A549 (cell line): ENCODE measurements at regions not wholly inside any gene's neighbourhood (a gene's known extent, or its start where the extent isn't known, plus 50 kb on each side); places are given as distances from the start of the nearest gene placed in this dataset.

Source experiments
- BCL3 ChIP-seq: fragments of >200 bp; sonication (Bioruptor Twin); formaldehyde crosslinking; IDR thresholded peaks from 3 replicates; pipeline ENCODE4 v1.6.1; 2016
- CTCF ChIP-seq: fragments of >200 bp; sonication (Bioruptor Twin); formaldehyde crosslinking; IDR thresholded peaks from 3 replicates; pipeline ENCODE4 v1.5.1; 2016
- ELK1 ChIP-seq: fragments of 150-350 bp; IDR thresholded peaks from 2 replicates; pipeline ENCODE4 v1.6.1; 2014; ENCODE audit warnings: low read depth, mild to moderate bottlenecking, low read length
- EP300 ChIP-seq, 2 experiments: fragments of >200 bp; sonication (Bioruptor Twin); formaldehyde crosslinking; IDR thresholded peaks; 2 replicates in 1 of 2; 3 replicates in 1 of 2; pipeline ENCODE4 v1.6.1; 2016 to 2017
- HDAC2 ChIP-seq: fragments of 200-600 bp; sonication (generic); IDR thresholded peaks from 2 replicates; pipeline ENCODE4 v1.6.1; 2016
- KDM1A ChIP-seq: fragments of 200-600 bp; sonication (generic); IDR thresholded peaks from 2 replicates; pipeline ENCODE4 v1.6.1; 2016; ENCODE audit warnings: low read depth, mild to moderate bottlenecking
- POLR2A ChIP-seq: IDR thresholded peaks from 2 replicates; pipeline ENCODE4 v1.6.1; 2012; ENCODE audit warnings: mild to moderate bottlenecking, low read length
- REST ChIP-seq: fragments of 200-600 bp; sonication (generic); IDR thresholded peaks from 2 replicates; pipeline ENCODE4 v1.6.1; 2016; ENCODE audit warnings: antibody characterized with exemption, mild to moderate bottlenecking, moderate library complexity
- USF2 ChIP-seq: fragments of 450-650 bp; IDR thresholded peaks from 2 replicates; pipeline ENCODE4 v1.6.1; 2014; ENCODE audit warnings: antibody characterized with exemption
- ZC3H11A ChIP-seq: fragments of 450-650 bp; IDR thresholded peaks from 2 replicates; pipeline ENCODE4 v1.6.1; 2014; ENCODE audit warnings: antibody characterized with exemption, mild to moderate bottlenecking

- TF ChIP-seq HDAC2 (no peak), KDM1A (no peak), ZC3H11A (no peak), CTCF (no peak), POLR2A (no peak), EP300 (IDR thresholded peaks at IDR 0.05) (no peak), REST (no peak), USF2 (no peak), BCL3 (no peak), ELK1 (no peak)
Observed at GRCh38 chr3:158920371-158920770, 118.5 kb downstream of the MFSD1 start.
